CD14-positive monocyte (primary cell): ENCODE measurements at regions not wholly inside any gene's neighbourhood (a gene's known extent, or its start where the extent isn't known, plus 50 kb on each side); places are given as distances from the start of the nearest gene placed in this dataset.

ENCODE experiments used
- DNase-seq, 3 donors: peaks; one replicate each; pipeline ENCODE4 v3.0.0-alpha.2; 2011 to 2022
- H2AFZ ChIP-seq: 2 replicates; pipeline ENCODE4 v1.6.0; 2012; ENCODE audit warnings: mild to moderate bottlenecking, low read depth, low read length, inconsistent platforms; ENCODE audit not compliant: insufficient read depth, poor library complexity, severe bottlenecking
- H3K27ac ChIP-seq, 2 donors: 1 replicate in 1 of 2; 2 replicates in 1 of 2; pipeline ENCODE4 v1.5.1; 2012 to 2013; ENCODE audit warnings: low read length in 2 of 2, control low read depth in 1 of 2, inconsistent platforms in 1 of 2, low read depth in 1 of 2, mild to moderate bottlenecking in 1 of 2
- H3K27me3 ChIP-seq, 2 donors: one replicate each; pipeline versions ENCODE4 v1.6.0 to v1.6.1; 2011 to 2013; ENCODE audit warnings: low read length in 2 of 2; ENCODE audit not compliant: control insufficient read depth in 2 of 2, insufficient read depth in 2 of 2
- H3K36me3 ChIP-seq, 2 donors: replicated peaks in 1 of 2; 1 replicate in 1 of 2; 2 replicates in 1 of 2; pipeline versions ENCODE4 v1.5.1 to v1.6.1; 2012 to 2013; ENCODE audit warnings: low read length in 2 of 2, control low read depth in 1 of 2, inconsistent platforms in 1 of 2, mild to moderate bottlenecking in 1 of 2; ENCODE audit not compliant: insufficient read depth in 2 of 2, control insufficient read depth in 1 of 2
- H3K4me1 ChIP-seq, 2 donors: 1 replicate in 1 of 2; 2 replicates in 1 of 2; pipeline versions ENCODE4 v1.5.1 to v1.6.1; 2012 to 2013; ENCODE audit warnings: low read length in 2 of 2, control low read depth in 1 of 2, inconsistent platforms in 1 of 2, mild to moderate bottlenecking in 1 of 2, moderate library complexity in 1 of 2; ENCODE audit not compliant: insufficient read depth in 2 of 2, control insufficient read depth in 1 of 2
- H3K4me2 ChIP-seq: replicated peaks from 2 replicates; pipeline ENCODE3; 2012; ENCODE audit warnings: low read length, moderate library complexity, mild to moderate bottlenecking; ENCODE audit not compliant: poor library complexity, severe bottlenecking; ENCODE audit errors: extremely low read depth
- H3K4me3 ChIP-seq, 3 experiments: fragments of 200-600 bp in 1 of 3; sonication (generic) in 1 of 3; replicated peaks in 1 of 3; 1 replicate in 2 of 3; 2 replicates in 1 of 3; pipeline ENCODE4 v1.5.1; 2011 to 2013; ENCODE audit warnings: low read length in 3 of 3, mild to moderate bottlenecking in 3 of 3, control low read depth in 2 of 3, low read depth in 2 of 3, inconsistent platforms in 1 of 3, moderate library complexity in 1 of 3
- H3K79me2 ChIP-seq: 2 replicates; pipeline ENCODE4 v1.6.0; 2012; ENCODE audit warnings: mild to moderate bottlenecking, control low read depth, inconsistent platforms, low read length, moderate library complexity; ENCODE audit not compliant: insufficient read depth
- H3K9ac ChIP-seq: 2 replicates; pipeline ENCODE4 v1.6.0; 2017; ENCODE audit warnings: low read length, mild to moderate bottlenecking; ENCODE audit not compliant: insufficient read depth, poor library complexity, severe bottlenecking
- H3K9me3 ChIP-seq, 2 donors: replicated peaks in 1 of 2; 1 replicate in 1 of 2; 2 replicates in 1 of 2; pipeline versions ENCODE4 v1.5.1 to v1.6.1; 2012 to 2013; ENCODE audit warnings: low read length in 2 of 2, control low read depth in 1 of 2; ENCODE audit not compliant: control insufficient read depth in 1 of 2, insufficient read depth in 1 of 2
- H4K20me1 ChIP-seq: 2 replicates; pipeline ENCODE4 v1.6.0; 2012; ENCODE audit warnings: mild to moderate bottlenecking, low read length, control low read depth, moderate library complexity; ENCODE audit not compliant: insufficient read depth
- H3K27ac Mint-ChIP-seq, 7 donors: one replicate each; pipeline ENCODE4 v1.8.0; 2020; ENCODE audit warnings: mild to moderate bottlenecking in 7 of 7, mixed read lengths in 7 of 7, moderate library complexity in 6 of 7, inconsistent platforms in 2 of 7
- H3K27me3 Mint-ChIP-seq, 3 donors: one replicate each; pipeline ENCODE4 v1.8.0; 2021 to 2022; ENCODE audit warnings: low read depth in 3 of 3, mild to moderate bottlenecking in 3 of 3, mixed read lengths in 3 of 3, moderate library complexity in 3 of 3, inconsistent platforms in 1 of 3
- H3K36me3 Mint-ChIP-seq, 2 donors: one replicate each; pipeline ENCODE4 v1.8.0; 2020; ENCODE audit warnings: mixed read lengths in 2 of 2, inconsistent platforms in 1 of 2, mild to moderate bottlenecking in 1 of 2
- H3K4me1 Mint-ChIP-seq: one replicate; pipeline ENCODE4 v1.8.0; 2020; ENCODE audit warnings: mild to moderate bottlenecking, mixed read lengths
- H3K4me3 Mint-ChIP-seq, 2 donors: one replicate each; pipeline ENCODE4 v1.8.0; 2020; ENCODE audit warnings: mild to moderate bottlenecking in 2 of 2, mixed read lengths in 2 of 2, moderate library complexity in 1 of 2
- H3K9me3 Mint-ChIP-seq, 7 donors: one replicate each; pipeline ENCODE4 v1.8.0; 2020 to 2022; ENCODE audit warnings: mixed read lengths in 7 of 7, mild to moderate bottlenecking in 6 of 7, moderate library complexity in 6 of 7, inconsistent platforms in 2 of 7
- WGBS: methylation state at CpG from one replicate; pipeline ENCODE4 v1.1.5; 2013; ENCODE audit warnings: missing lambda C conversion rate; ENCODE audit not compliant: insufficient coverage; 5-methylcytosine and 5-hydroxymethylcytosine counted together
- intact Hi-C, 2 donors: fragments of 100-400 bp; cut with micrococcal nuclease; formaldehyde crosslinking; loops; one replicate each; pipeline versions ENCODE4 v1.15.0 to v1.15.1; 2023
- TF ChIP-seq, protein P1 (sequence below): fragments of 200-600 bp; IDR thresholded peaks from one replicate; pipeline ENCODE4 v1.8.0; 2022; ENCODE audit warnings: antibody characterized with exemption, mild to moderate bottlenecking

DNA sequence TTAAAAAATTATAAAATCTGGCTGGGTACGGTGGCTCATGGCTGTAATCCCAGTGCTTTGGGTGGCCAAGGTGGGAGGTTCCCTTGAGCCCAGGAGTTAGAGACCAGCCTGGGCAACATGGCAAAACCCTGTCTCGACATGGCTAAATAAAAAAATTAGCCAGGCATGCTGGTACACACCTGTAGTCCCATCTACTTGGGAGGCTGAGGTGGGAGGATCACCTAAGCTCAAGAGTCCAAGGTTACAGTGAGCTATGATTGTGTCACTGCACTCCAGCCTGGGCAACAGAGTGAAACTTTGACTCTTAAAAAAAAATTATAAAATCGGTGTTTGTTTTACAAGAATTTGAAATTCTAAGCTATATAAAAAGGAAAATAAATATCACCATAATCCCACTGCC, 141.8 kb downstream of the SLC38A6 start:
- Histone ChIP-seq H3K36me3 (no peaks in the 10 kb centered on the region), H3K4me3 (no peak overlapping the region), H4K20me1 (no peaks in the 10 kb centered on the region), H3K27ac (no peak overlapping the region), H3K4me1 (peaks cover 7 to 20% of the 10 kb centered on the region in 2 donors), H3K9ac (no peak overlapping the region), H3K79me2 (no peaks in the 10 kb centered on the region), H3K9me3 (peaks cover 17 to 22% of the 10 kb centered on the region in 2 donors), H3K27me3 (no peaks in the 10 kb centered on the region), H3K4me2 (no peak overlapping the region), H2AFZ (no peak overlapping the region)
- H3K27me3 Mint-ChIP-seq: peaks cover 0 to 8% (median 4%) of the 10 kb centered on the region in 3 donors
- 100% methylated on average over 1 of the region's 3 CpGs for WGBS
- H3K36me3 Mint-ChIP-seq: peaks cover 0 to 3% of the 10 kb centered on the region in 2 donors
- no peak overlapping the region for H3K4me3 Mint-ChIP-seq
- TF ChIP-seq, protein P1, sequence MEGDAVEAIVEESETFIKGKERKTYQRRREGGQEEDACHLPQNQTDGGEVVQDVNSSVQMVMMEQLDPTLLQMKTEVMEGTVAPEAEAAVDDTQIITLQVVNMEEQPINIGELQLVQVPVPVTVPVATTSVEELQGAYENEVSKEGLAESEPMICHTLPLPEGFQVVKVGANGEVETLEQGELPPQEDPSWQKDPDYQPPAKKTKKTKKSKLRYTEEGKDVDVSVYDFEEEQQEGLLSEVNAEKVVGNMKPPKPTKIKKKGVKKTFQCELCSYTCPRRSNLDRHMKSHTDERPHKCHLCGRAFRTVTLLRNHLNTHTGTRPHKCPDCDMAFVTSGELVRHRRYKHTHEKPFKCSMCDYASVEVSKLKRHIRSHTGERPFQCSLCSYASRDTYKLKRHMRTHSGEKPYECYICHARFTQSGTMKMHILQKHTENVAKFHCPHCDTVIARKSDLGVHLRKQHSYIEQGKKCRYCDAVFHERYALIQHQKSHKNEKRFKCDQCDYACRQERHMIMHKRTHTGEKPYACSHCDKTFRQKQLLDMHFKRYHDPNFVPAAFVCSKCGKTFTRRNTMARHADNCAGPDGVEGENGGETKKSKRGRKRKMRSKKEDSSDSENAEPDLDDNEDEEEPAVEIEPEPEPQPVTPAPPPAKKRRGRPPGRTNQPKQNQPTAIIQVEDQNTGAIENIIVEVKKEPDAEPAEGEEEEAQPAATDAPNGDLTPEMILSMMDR: no peak
- H3K4me1 Mint-ChIP-seq: peaks cover 19% of the 10 kb centered on the region
- H3K9me3 Mint-ChIP-seq: peaks cover 14 to 26% (median 23%) of the 10 kb centered on the region in 7 donors
- DNase-seq: no peak
- intact Hi-C loops: no loop called here
- H3K27ac Mint-ChIP-seq: no peak overlapping the region

DNA sequence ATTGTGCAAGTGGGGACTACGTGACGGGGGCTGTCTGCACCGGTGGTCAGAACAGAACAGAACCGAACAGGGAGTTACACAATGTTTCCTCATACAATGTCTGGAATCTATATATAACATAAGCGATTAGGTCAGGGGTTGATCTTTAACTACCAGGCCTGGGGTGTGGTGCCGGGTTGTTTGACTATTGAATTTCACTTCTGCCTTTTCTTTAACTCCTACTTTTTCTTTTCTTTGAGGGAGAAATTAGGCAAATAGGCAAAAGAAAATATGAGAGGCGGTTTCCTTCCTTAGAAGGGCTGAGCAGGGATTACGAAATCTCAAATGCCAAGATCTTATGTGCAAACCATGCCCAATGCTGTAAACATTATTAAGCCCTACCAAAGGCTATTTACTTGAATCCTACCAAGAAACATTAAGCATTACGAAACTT, 140.3 kb downstream of the SLC38A6 start:
- H3K27me3 Mint-ChIP-seq: peaks cover 0 to 5% (median 3%) of the 10 kb centered on the region in 3 donors
- peak overlapping the region in 1 of 2 donors; percentile 35 for H3K4me3 Mint-ChIP-seq
- no CpG with 5 or more reads among the region's 9 CpGs for WGBS
- peaks cover 19% of the 10 kb centered on the region for H3K4me1 Mint-ChIP-seq
- H3K9me3 Mint-ChIP-seq: peaks cover 17 to 41% (median 31%) of the 10 kb centered on the region in 7 donors
- H3K27ac ChIP-seq: peak overlapping the region; percentile 36 to 83
- H3K79me2 ChIP-seq: no peaks in the 10 kb centered on the region
- H3K27ac Mint-ChIP-seq: peak overlapping the region; percentile 87 to 93 (median 90)
- H3K36me3 Mint-ChIP-seq: peaks cover 0 to 3% of the 10 kb centered on the region in 2 donors
- H3K4me2 ChIP-seq: no peak overlapping the region
- peak; percentile 13 to 60 (median 34) for DNase-seq
- intact Hi-C loops: no loop called here
- no peaks in the 10 kb centered on the region for H4K20me1 ChIP-seq
- H3K4me1 ChIP-seq: peaks cover 7 to 20% of the 10 kb centered on the region in 2 donors
- H3K36me3 ChIP-seq: no peaks in the 10 kb centered on the region
- H3K9ac ChIP-seq: no peak overlapping the region
- TF ChIP-seq, protein P1: no peak
- H3K4me3 ChIP-seq: peak overlapping the region in 1 of 3 experiments; percentile 37
- peaks cover 26 to 29% of the 10 kb centered on the region in 2 donors for H3K9me3 ChIP-seq
- peak overlapping the region; percentile 38 for H2AFZ ChIP-seq
- H3K27me3 ChIP-seq: no peaks in the 10 kb centered on the region
